GM12878 (cell line): ENCODE measurements at regions not wholly inside any gene's neighbourhood (a gene's known extent, or its start where the extent isn't known, plus 50 kb on each side); places are given as distances from the start of the nearest gene placed in this dataset.

Source experiments
- ATAC-seq: fragments of 200-7000 bp; cut with Tn5 transposase; 3 replicates; pipeline ENCODE4 v1.9.1; 2020; ENCODE audit warnings: mild to moderate bottlenecking, moderate library complexity
- BruUV-seq: library from RNA; stranded (reverse); fragments of 400-500 nt; replicated peaks from 2 replicates; lab custom pipeline; 2021; lab: Mats Ljungman, UMichigan
- CTCF ChIA-PET: fragments of 300-600 bp; sonication (Branson Sonifier 250); formaldehyde crosslinking; extraction: SDS; loops from one replicate; lab custom pipeline; 2021; ENCODE audit warnings: inconsistent platforms; lab: Yijun Ruan, JAX
- POLR2A ChIA-PET: fragments of 350-600 bp; formaldehyde crosslinking; extraction: SDS; loops from one replicate; lab custom pipeline; 2021; ENCODE audit warnings: inconsistent platforms; lab: Charles Lee
- RAD21 ChIA-PET: fragments of 300-600 bp; sonication (Branson Sonifier 250); formaldehyde crosslinking; loops from one replicate; lab custom pipeline; 2023; ENCODE audit warnings: antibody characterized with exemption; ENCODE audit not compliant: unreplicated experiment; lab: Charles Lee
- SMC1A ChIA-PET: fragments of 300-600 bp; sonication (Branson Sonifier 250); formaldehyde crosslinking; loops from one replicate; lab custom pipeline; 2023; ENCODE audit not compliant: unreplicated experiment, uncharacterized antibody; lab: Charles Lee
- DNase-seq: peaks from one replicate; pipeline ENCODE4 v3.0.0-alpha.2; 2011; ENCODE audit warnings: low read depth, low spot score
- FAIRE-seq: peaks from 3 replicates; lab custom pipeline; 2011; peaks lifted over from hg19 to GRCh38; lab: Jason Lieb, UNC
- H2AFZ ChIP-seq: 2 replicates; pipeline ENCODE4 v1.6.0; 2011; ENCODE audit warnings: low read depth, low read length, control low read depth; ENCODE audit not compliant: control insufficient read depth
- H3K27ac ChIP-seq: 2 replicates; pipeline ENCODE4 v1.5.1; 2011; ENCODE audit warnings: control low read depth; ENCODE audit not compliant: control insufficient read depth, insufficient read depth
- H3K27me3 ChIP-seq, 2 experiments: replicated peaks in 1 of 2; 2 replicates each; pipeline versions ENCODE4 v1.6.0 to v1.6.1; 2011; ENCODE audit warnings: low read length in 1 of 2; ENCODE audit not compliant: control insufficient read depth in 2 of 2, insufficient read depth in 2 of 2
- H3K36me3 ChIP-seq, 2 experiments: 2 replicates each; pipeline ENCODE4 v1.5.1; 2011; ENCODE audit warnings: low read length in 1 of 2; ENCODE audit not compliant: control insufficient read depth in 2 of 2, insufficient read depth in 2 of 2
- H3K4me1 ChIP-seq: 2 replicates; pipeline ENCODE4 v1.6.1; 2011; ENCODE audit warnings: mild to moderate bottlenecking, low read length, moderate library complexity, mixed read lengths; ENCODE audit not compliant: control insufficient read depth, insufficient read depth
- H3K4me2 ChIP-seq: 2 replicates; pipeline ENCODE4 v1.6.0; 2011; ENCODE audit warnings: control low read depth; ENCODE audit not compliant: control insufficient read depth, insufficient read depth
- H3K4me3 ChIP-seq: fragments of 200-600 bp; sonication (generic); 2 replicates; pipeline ENCODE4 v1.5.1; 2016
- H3K79me2 ChIP-seq: 2 replicates; pipeline ENCODE4 v1.6.0; 2011; ENCODE audit warnings: low read length; ENCODE audit not compliant: control insufficient read depth, insufficient read depth
- H3K9ac ChIP-seq: 2 replicates; pipeline ENCODE4 v1.8.0; 2011; ENCODE audit warnings: low read length, control low read depth, mixed read lengths; ENCODE audit not compliant: control insufficient read depth, insufficient read depth
- H3K9me3 ChIP-seq: replicated peaks from 3 replicates; pipeline ENCODE4 v1.5.1; 2011; ENCODE audit warnings: mild to moderate bottlenecking, low read length; ENCODE audit not compliant: control insufficient read depth, insufficient read depth
- H4K20me1 ChIP-seq: 2 replicates; pipeline ENCODE4 v1.6.0; 2011; ENCODE audit not compliant: control insufficient read depth, insufficient read depth
- CBFB ChIP-seq: IDR thresholded peaks from 2 replicates; pipeline ENCODE4 v1.6.1; 2016; ENCODE audit warnings: antibody characterized with exemption, low read depth
- CHD2 ChIP-seq: IDR thresholded peaks from 2 replicates; pipeline ENCODE4 v1.6.1; 2011; ENCODE audit warnings: low read depth, low read length, improper control_type of control experiment, borderline replicate concordance
- EED ChIP-seq: sonication (generic); IDR thresholded peaks from 2 replicates; pipeline ENCODE4 v1.6.1; 2016; ENCODE audit warnings: antibody characterized with exemption, low read depth
- IKZF2 ChIP-seq, 2 experiments: fragments of 450-650 bp; IDR thresholded peaks; 2 replicates each; pipeline ENCODE4 v1.6.1; 2017; ENCODE audit warnings: mild to moderate bottlenecking in 2 of 2, moderate library complexity in 2 of 2
- LARP7 ChIP-seq: fragments of 450-650 bp; IDR thresholded peaks from 2 replicates; pipeline ENCODE4 v1.6.1; 2017; ENCODE audit warnings: mild to moderate bottlenecking
- MTA3 ChIP-seq: IDR thresholded peaks from 2 replicates; pipeline ENCODE4 v1.6.1; 2012; ENCODE audit warnings: low read length, inconsistent platforms, borderline replicate concordance
- NFIC ChIP-seq: IDR thresholded peaks from 2 replicates; pipeline ENCODE4 v1.6.1; 2012; ENCODE audit warnings: low read depth, mild to moderate bottlenecking, inconsistent platforms, low read length, moderate library complexity
- POLR2AphosphoS5 ChIP-seq: IDR thresholded peaks from 2 replicates; pipeline ENCODE4 v1.6.1; 2011; ENCODE audit warnings: mild to moderate bottlenecking, low read length, inconsistent platforms
- RBBP5 ChIP-seq: fragments of 200-600 bp; sonication (generic); conservative IDR thresholded peaks from 2 replicates; pipeline ENCODE4 v1.6.1; 2016
- RUNX3 ChIP-seq: IDR thresholded peaks from 2 replicates; pipeline ENCODE4 v1.6.1; 2012; ENCODE audit warnings: low read length, inconsistent platforms
- SMARCA5 ChIP-seq: fragments of 450-650 bp; IDR thresholded peaks from 2 replicates; pipeline ENCODE4 v1.6.1; 2017; ENCODE audit warnings: mild to moderate bottlenecking
- SMC3 ChIP-seq: IDR thresholded peaks from 2 replicates; pipeline ENCODE4 v1.6.1; 2011; ENCODE audit warnings: low read length, improper control_type of control experiment, borderline replicate concordance
- SP1 ChIP-seq: IDR thresholded peaks from one replicate; pipeline ENCODE4 v1.6.1; 2011; ENCODE audit warnings: low read depth, low read length
- ZNF274 ChIP-seq: IDR thresholded peaks from one replicate; pipeline ENCODE4 v1.8.0; 2011; ENCODE audit not compliant: insufficient read length, insufficient read depth
- WGBS: methylation state at CpG from one replicate; pipeline ENCODE4 v1.1.6; 2016; ENCODE audit warnings: low lambda C conversion rate; ENCODE audit not compliant: insufficient replicate concordance, insufficient coverage; ENCODE audit errors: missing lambda C conversion rate; 5-methylcytosine and 5-hydroxymethylcytosine counted together
- in situ Hi-C: fragments of 300-500 bp; cut with MboI; formaldehyde crosslinking; loops from 9 replicates; pipeline ENCODE4 v1.14.3; 2018; ENCODE audit warnings: mixed read lengths
- intact Hi-C: fragments of 100-400 bp; cut with micrococcal nuclease; formaldehyde crosslinking; loops from one replicate; pipeline ENCODE4 v1.14.2; 2022; ENCODE audit not compliant: unreplicated experiment
- TF ChIP-seq, protein P1 (sequence below): fragments of 450-650 bp; IDR thresholded peaks from 2 replicates; pipeline ENCODE4 v1.6.1; 2018; ENCODE audit warnings: borderline replicate concordance, mild to moderate bottlenecking; ENCODE audit not compliant: partially characterized antibody
- TF ChIP-seq, protein P2 (sequence below): IDR thresholded peaks from 2 replicates; pipeline ENCODE4 v1.6.1; 2012; ENCODE audit warnings: low read depth, low read length, improper control_type of control experiment

DNA sequence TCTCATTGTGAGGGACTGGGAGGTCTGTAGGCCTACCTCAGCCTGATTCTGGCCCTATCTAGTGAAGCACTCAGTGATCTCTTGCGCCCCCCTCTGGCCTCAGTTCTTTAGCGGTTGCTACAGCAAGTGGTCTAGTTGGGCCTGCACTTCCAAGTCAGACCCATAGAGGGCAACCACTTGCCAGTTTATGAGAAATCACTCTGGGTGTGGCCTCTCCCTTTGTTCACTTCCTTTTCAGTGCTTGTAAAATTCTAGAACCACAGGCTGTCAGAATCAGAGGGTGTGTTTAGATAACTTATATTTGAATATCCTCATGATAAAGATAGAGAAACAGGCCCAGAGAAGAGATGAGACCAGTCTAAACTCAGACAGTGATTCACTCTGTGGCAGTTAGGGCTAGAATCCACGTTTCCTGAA lies 60.9 kb upstream of the LAS1L start (continued):
- TF ChIP-seq, protein P1, sequence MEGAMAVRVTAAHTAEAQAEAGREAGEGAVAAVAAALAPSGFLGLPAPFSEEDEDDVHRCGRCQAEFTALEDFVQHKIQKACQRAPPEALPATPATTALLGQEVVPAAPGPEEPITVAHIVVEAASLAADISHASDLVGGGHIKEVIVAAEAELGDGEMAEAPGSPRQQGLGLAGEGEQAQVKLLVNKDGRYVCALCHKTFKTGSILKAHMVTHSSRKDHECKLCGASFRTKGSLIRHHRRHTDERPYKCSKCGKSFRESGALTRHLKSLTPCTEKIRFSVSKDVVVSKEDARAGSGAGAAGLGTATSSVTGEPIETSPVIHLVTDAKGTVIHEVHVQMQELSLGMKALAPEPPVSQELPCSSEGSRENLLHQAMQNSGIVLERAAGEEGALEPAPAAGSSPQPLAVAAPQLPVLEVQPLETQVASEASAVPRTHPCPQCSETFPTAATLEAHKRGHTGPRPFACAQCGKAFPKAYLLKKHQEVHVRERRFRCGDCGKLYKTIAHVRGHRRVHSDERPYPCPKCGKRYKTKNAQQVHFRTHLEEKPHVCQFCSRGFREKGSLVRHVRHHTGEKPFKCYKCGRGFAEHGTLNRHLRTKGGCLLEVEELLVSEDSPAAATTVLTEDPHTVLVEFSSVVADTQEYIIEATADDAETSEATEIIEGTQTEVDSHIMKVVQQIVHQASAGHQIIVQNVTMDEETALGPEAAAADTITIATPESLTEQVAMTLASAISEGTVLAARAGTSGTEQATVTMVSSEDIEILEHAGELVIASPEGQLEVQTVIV, result no peak
- peak; percentile 75 for TF ChIP-seq RUNX3
- TF ChIP-seq SMARCA5, result peak; percentile 79; the same call in 1 of the 2 replicates
- no peak for TF ChIP-seq RBBP5
- peak; percentile 58; the same call in 1 of the 2 replicates for TF ChIP-seq CBFB
- TF ChIP-seq EED, result peak; percentile 41; the same call in 1 of the 2 replicates
- TF ChIP-seq ZNF274, result no peak
- 0 out of 4 replicates have a peak, but pooled peaks of 1 of the 2 experiments have one; percentile 12 for TF ChIP-seq IKZF2 (IDR thresholded peaks at IDR 0.05)
- peak; percentile 31 for TF ChIP-seq SP1
- TF ChIP-seq NFIC, result 0 out of 2 replicates have a peak, but pooled peaks have one; percentile 13
- TF ChIP-seq LARP7, result 0 out of 2 replicates have a peak, but pooled peaks have one; percentile 45

DNA sequence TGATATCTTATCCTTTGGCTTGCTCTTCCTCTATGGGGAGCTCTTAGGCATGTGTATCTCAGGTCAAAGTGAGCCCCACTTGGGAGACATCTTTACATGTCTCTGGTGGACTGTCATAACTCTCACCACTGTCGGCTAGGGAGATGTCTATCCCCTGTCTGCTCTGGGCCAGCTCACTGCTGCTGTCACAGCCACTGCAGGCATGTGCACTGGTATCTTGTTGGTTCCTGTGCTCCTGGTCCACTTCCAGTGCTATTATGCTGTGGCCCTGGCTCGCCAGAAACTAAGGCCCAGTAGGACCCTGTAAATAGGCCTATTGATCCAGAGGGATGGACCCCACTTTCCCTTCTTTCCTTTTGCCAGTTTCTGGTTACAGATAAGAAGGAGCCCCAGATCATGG lies 56.6 kb upstream of the LAS1L start:
- Histone ChIP-seq H3K27ac (no peak overlapping the region), H3K79me2 (no peaks in the 10 kb centered on the region), H3K9ac (no peak overlapping the region), H2AFZ (no peak overlapping the region), H3K4me1 (peaks cover 16% of the 10 kb centered on the region), H3K36me3 (no peaks in the 10 kb centered on the region), H3K4me3 (no peak overlapping the region), H3K27me3 (no peaks in the 10 kb centered on the region), H3K9me3 (no peaks in the 10 kb centered on the region), H3K4me2 (no peak overlapping the region), H4K20me1 (no peaks in the 10 kb centered on the region)
- WGBS, result 77% methylated on average over 2 of the region's 2 CpGs
- DNase-seq (no peak), FAIRE-seq (no peak), ATAC-seq (no peak)
- ChIA-PET CTCF (interaction anchor here (1.3 kb wide), 1 partner anchor 10 kb away, joined by 3 read pairs; no protein-coding TSS in a partner anchor), RAD21 (interaction anchor here (1.0 to 1.6 kb wide), 2 partner anchors 9 to 131 kb away, joined by 3 to 5 read pairs; no protein-coding TSS in a partner anchor), SMC1A (no interaction called here), POLR2A (no interaction called here)
- BruUV-seq, result no TSS peak
- TF ChIP-seq MTA3, result no peak
- TF ChIP-seq POLR2AphosphoS5, result no peak
- TF ChIP-seq CHD2, result no peak
- TF ChIP-seq SMC3, result no peak
- TF ChIP-seq, protein P2, sequence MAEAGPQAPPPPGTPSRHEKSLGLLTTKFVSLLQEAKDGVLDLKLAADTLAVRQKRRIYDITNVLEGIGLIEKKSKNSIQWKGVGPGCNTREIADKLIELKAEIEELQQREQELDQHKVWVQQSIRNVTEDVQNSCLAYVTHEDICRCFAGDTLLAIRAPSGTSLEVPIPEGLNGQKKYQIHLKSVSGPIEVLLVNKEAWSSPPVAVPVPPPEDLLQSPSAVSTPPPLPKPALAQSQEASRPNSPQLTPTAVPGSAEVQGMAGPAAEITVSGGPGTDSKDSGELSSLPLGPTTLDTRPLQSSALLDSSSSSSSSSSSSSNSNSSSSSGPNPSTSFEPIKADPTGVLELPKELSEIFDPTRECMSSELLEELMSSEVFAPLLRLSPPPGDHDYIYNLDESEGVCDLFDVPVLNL, result no peak
- intact Hi-C loops (no loop called here), in situ Hi-C loops (no loop called here)
